Neural cell (in vitro differentiated cells): ENCODE measurements at regions not wholly inside any gene's neighbourhood (a gene's known extent, or its start where the extent isn't known, plus 50 kb on each side); places are given as distances from the start of the nearest gene placed in this dataset.

Experiments
- EZH2 ChIP-seq: fragments of 200-600, 300-800 bp; shearing (Covaris generic), sonication (generic); IDR thresholded peaks from 2 replicates; pipeline ENCODE4 v1.6.1; 2014; ENCODE audit warnings: antibody characterized with exemption, low read length, borderline replicate concordance, mild to moderate bottlenecking; ENCODE audit not compliant: insufficient read depth, poor library complexity, severe bottlenecking
- SMC3 ChIP-seq: fragments of 450-650 bp; conservative IDR thresholded peaks from 2 replicates; pipeline ENCODE4 v1.6.1; 2014; ENCODE audit warnings: antibody characterized with exemption, mild to moderate bottlenecking, moderate library complexity; ENCODE audit not compliant: poor library complexity
- TAF1 ChIP-seq: IDR thresholded peaks from 2 replicates; pipeline ENCODE4 v1.6.1; 2012; ENCODE audit warnings: low read depth
- TF ChIP-seq, protein P1 (sequence below): fragments of 450-650 bp; IDR thresholded peaks from 2 replicates; pipeline ENCODE4 v1.5.1; 2014; ENCODE audit warnings: antibody characterized with exemption, mild to moderate bottlenecking, moderate library complexity; ENCODE audit not compliant: poor library complexity, severe bottlenecking

GRCh38 chr2:187206471-187206870 lies 241.6 kb downstream of the CALCRL start:
- TF ChIP-seq, protein P1, sequence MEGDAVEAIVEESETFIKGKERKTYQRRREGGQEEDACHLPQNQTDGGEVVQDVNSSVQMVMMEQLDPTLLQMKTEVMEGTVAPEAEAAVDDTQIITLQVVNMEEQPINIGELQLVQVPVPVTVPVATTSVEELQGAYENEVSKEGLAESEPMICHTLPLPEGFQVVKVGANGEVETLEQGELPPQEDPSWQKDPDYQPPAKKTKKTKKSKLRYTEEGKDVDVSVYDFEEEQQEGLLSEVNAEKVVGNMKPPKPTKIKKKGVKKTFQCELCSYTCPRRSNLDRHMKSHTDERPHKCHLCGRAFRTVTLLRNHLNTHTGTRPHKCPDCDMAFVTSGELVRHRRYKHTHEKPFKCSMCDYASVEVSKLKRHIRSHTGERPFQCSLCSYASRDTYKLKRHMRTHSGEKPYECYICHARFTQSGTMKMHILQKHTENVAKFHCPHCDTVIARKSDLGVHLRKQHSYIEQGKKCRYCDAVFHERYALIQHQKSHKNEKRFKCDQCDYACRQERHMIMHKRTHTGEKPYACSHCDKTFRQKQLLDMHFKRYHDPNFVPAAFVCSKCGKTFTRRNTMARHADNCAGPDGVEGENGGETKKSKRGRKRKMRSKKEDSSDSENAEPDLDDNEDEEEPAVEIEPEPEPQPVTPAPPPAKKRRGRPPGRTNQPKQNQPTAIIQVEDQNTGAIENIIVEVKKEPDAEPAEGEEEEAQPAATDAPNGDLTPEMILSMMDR, result no peak
- TF ChIP-seq EZH2 (no peak), SMC3 (no peak), TAF1 (no peak)
